PFSK-1 (cell line): ENCODE measurements at regions not wholly inside any gene's neighbourhood (a gene's known extent, or its start where the extent isn't known, plus 50 kb on each side); places are given as distances from the start of the nearest gene placed in this dataset.

ENCODE experiments used
- FOXP2 ChIP-seq: optimal IDR thresholded peaks from 2 replicates; pipeline ENCODE3; 2011; ENCODE audit warnings: borderline replicate concordance, control low read depth, inconsistent platforms; ENCODE audit not compliant: insufficient read depth; ENCODE audit errors: extremely low read length, extremely low read depth
- POLR2AphosphoS5 ChIP-seq: IDR thresholded peaks from 2 replicates; pipeline ENCODE4 v1.6.1; 2012; ENCODE audit warnings: low read depth, mild to moderate bottlenecking, control low read depth, low read length, moderate library complexity
- SIN3A ChIP-seq: IDR thresholded peaks from 2 replicates; pipeline ENCODE4 v1.6.1; 2012; ENCODE audit warnings: mild to moderate bottlenecking, low read length, moderate library complexity, borderline replicate concordance; ENCODE audit not compliant: insufficient read depth
- TAF1 ChIP-seq: IDR thresholded peaks from 2 replicates; pipeline ENCODE4 v1.6.1; 2012; ENCODE audit warnings: low read length, control low read depth, borderline replicate concordance; ENCODE audit not compliant: insufficient read depth
- TF ChIP-seq, protein P1 (sequence below), 2 experiments: IDR thresholded peaks; 2 replicates each; pipeline versions ENCODE4 v1.6.1 to v1.8.0; 2011 to 2012; ENCODE audit warnings: low read depth in 2 of 2, low read length in 2 of 2, control low read depth in 1 of 2, inconsistent platforms in 1 of 2, mild to moderate bottlenecking in 1 of 2, moderate library complexity in 1 of 2; ENCODE audit not compliant: insufficient read depth in 1 of 2

- TF ChIP-seq SIN3A (no peak), TAF1 (no peak), FOXP2 (no peak), POLR2AphosphoS5 (no peak)
- TF ChIP-seq, protein P1, sequence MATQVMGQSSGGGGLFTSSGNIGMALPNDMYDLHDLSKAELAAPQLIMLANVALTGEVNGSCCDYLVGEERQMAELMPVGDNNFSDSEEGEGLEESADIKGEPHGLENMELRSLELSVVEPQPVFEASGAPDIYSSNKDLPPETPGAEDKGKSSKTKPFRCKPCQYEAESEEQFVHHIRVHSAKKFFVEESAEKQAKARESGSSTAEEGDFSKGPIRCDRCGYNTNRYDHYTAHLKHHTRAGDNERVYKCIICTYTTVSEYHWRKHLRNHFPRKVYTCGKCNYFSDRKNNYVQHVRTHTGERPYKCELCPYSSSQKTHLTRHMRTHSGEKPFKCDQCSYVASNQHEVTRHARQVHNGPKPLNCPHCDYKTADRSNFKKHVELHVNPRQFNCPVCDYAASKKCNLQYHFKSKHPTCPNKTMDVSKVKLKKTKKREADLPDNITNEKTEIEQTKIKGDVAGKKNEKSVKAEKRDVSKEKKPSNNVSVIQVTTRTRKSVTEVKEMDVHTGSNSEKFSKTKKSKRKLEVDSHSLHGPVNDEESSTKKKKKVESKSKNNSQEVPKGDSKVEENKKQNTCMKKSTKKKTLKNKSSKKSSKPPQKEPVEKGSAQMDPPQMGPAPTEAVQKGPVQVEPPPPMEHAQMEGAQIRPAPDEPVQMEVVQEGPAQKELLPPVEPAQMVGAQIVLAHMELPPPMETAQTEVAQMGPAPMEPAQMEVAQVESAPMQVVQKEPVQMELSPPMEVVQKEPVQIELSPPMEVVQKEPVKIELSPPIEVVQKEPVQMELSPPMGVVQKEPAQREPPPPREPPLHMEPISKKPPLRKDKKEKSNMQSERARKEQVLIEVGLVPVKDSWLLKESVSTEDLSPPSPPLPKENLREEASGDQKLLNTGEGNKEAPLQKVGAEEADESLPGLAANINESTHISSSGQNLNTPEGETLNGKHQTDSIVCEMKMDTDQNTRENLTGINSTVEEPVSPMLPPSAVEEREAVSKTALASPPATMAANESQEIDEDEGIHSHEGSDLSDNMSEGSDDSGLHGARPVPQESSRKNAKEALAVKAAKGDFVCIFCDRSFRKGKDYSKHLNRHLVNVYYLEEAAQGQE (IDR thresholded peaks at IDR 0.05; ENCODE audit: insufficient read depth in 1 of 2, low read depth in 2 of 2, low read length in 2 of 2): no peak
Measured at GRCh38 chr21:15332572-15332971, 267.8 kb upstream of the NRIP1 start.

DNA sequence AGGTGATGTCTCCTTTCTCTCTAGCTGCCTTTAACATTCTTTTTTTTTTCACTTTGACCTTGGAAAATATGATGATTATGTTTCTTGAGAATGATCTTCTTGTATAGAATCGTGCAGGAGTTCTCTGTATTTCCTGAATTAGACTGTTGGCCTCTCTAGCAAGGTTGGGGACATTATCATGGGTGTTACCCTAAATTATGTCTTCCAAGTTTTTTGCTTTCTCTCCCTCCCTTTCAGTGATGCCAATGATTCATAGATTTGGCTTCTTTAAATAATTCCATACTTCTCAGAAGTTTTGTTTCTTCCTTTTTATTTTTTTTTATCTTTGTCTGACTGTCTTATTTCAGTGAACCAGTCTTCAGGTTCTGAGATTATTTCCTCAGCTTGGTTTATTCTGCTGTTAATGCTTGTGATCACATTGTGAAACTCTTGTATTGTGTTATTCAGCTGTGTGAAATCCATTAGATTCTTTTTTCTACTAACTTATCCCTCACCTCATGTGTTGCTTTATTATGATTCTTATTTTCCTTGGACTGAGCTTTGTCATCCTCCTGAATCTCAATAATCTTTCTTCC, 268.4 kb upstream of the NRIP1 start:
- TF ChIP-seq TAF1 (no peak), POLR2AphosphoS5 (no peak), SIN3A (no peak), FOXP2 (no peak)
- TF ChIP-seq, protein P1 (IDR thresholded peaks at IDR 0.05; ENCODE audit: insufficient read depth in 1 of 2, low read depth in 2 of 2, low read length in 2 of 2): no peak

- TF ChIP-seq TAF1: no peak
- TF ChIP-seq, protein P1 (IDR thresholded peaks at IDR 0.05; ENCODE audit: insufficient read depth in 1 of 2, low read depth in 2 of 2, low read length in 2 of 2): no peak
- no peak for TF ChIP-seq FOXP2
- no peak for TF ChIP-seq POLR2AphosphoS5
- no peak for TF ChIP-seq SIN3A
Measured at GRCh38 chr21:15333951-15334350, 269.2 kb upstream of the NRIP1 start.

DNA sequence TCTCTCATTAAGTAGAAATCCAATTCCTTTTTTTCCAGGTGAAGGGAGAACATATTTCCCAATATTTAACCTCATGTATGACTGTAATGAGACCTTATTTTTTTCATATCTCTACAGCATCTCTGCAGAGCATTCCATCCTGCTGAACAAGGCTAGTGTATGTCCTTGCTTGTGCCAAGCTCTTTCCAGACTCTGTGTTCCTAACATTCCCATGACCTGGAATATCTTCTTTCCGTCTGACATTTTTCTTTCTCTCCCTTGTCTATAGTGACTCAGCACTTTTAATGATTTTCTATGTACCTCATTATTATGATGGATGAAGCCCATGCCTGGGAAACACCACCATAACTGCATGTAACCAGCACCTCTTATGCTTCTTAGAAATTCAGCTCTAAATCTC, 278.3 kb upstream of the NRIP1 start:
- TF ChIP-seq POLR2AphosphoS5: no peak
- no peak for TF ChIP-seq FOXP2
- no peak for TF ChIP-seq SIN3A
- TF ChIP-seq TAF1: no peak

- no peak for TF ChIP-seq POLR2AphosphoS5
- TF ChIP-seq TAF1: no peak
- TF ChIP-seq SIN3A: no peak
- TF ChIP-seq, protein P1 (IDR thresholded peaks at IDR 0.05; ENCODE audit: insufficient read depth in 1 of 2, low read depth in 2 of 2, low read length in 2 of 2): no peak
- no peak for TF ChIP-seq FOXP2
Measured at GRCh38 chr21:15352009-15352408, 287.2 kb upstream of the NRIP1 start.
